Heart left ventricle (tissue), 13 donors: ENCODE measurements at regions not wholly inside any gene's neighbourhood (a gene's known extent, or its start where the extent isn't known, plus 50 kb on each side); places are given as distances from the start of the nearest gene placed in this dataset.

Experiments used
- CTCF ChIP-seq, 12 donors: fragments of 200-600 bp; sonication (generic) in 4 of 12; IDR thresholded peaks; one replicate each; pipeline versions ENCODE4 v1.5.0 to v1.8.0; 2018 to 2022; ENCODE audit warnings: antibody characterized with exemption in 12 of 12, mild to moderate bottlenecking in 5 of 12
- POLR2A ChIP-seq, 2 donors: fragments of 450-650 bp; IDR thresholded peaks; one replicate each; pipeline ENCODE4 v1.6.1; 2017; ENCODE audit warnings: antibody characterized with exemption in 2 of 2, mild to moderate bottlenecking in 2 of 2, moderate library complexity in 2 of 2
- donor health status: ischemic (EF 13 %, LVEDD 7.1; RV severe dilation, severe dysfunction).
- donor health status: DM: no; HTN: yes; CAD: no.
- donor health status: DM: no; HTN: no; CAD: no.
- donor health status: ischemic (EF 25% LVEDD 6.9; RV normal size, moderate dysfunction).
- donor health status: ischemic (EF 25% LVEDD 5.7; RV mildly dilated, moderate dysfunction).
- donor health status: ischemic (EF 35%, LVEDD 5.7; RV mildly dilated, moderate dysfunction).
- donor health status: nonischemic (EF 11% LVEDD 7.7; RV severe dilation, severe dysfunction).
- donor health status: DM: yes; HTN: yes; CAD: no.
- donor health status: PGD.
- donor health status: ischemic (EF 29% LVEDD 5.4; RV normal size, mild dysfunction).
- donor health status: nonischemic (EF 23%, LVEDD 6.1; RV moderate dilation, normal function).

GRCh38 chr3:194973366-194974000 is 287.8 kb downstream of the FAM43A start:
- TF ChIP-seq CTCF (IDR thresholded peaks at IDR 0.05) (no peak), POLR2A (IDR thresholded peaks at IDR 0.05) (no peak)
